ENCODE measurements at regions not wholly inside any gene's neighbourhood (a gene's known extent, or its start where the extent isn't known, plus 50 kb on each side); places are given as distances from the start of the nearest gene placed in this dataset.
"Not testable (repeated sequence)": the region's sequence is repeated elsewhere in the genome, so short reads cannot be mapped to it uniquely, and the experiment has no call there.

DNA sequence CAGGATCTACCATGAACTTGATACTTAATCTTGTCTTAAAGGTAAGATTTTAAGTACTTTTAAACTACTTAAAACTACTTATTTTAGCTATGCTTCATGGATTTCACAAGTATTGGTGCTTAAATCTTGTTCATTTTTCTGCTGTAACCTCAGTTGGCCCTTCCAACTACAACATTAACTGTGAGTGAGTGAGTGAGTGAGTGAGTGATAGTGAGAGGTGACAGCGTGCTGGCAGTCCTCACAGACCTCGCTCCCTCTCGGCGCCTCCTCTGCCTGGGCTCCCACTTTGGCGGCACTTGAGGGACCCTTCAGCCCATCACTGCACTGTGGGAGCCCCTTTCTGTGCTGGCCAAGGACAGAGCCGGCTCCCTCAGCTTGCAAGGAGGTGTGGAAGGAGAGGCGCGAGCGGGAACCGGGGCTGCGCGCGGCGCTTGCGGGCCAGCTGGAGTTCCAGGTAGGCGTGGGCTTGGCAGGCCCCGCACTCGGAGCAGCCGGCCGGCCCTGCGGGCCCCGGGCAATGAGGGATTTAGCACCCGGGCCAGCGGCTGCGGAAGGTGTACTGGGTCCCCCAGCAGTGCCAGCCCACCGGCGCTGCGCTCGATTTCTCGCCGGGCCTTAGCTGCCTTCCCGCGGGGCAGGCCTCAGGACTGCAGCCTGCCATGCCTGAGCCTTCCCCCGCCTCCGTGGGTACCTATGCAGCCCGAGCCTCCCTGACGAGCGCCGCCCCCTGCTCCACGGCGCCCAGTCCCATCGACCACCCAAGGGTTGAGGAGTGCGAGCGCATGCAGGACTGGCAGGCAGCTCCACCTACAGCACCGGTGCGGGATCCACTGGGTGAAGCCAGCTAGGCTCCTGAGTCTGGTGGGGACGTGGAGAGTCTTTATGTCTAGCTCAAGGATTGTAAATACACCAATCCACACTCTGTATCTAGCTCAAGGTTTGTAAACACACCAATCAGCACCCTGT is 1558.6 kb upstream of the SEL1L start:
- DNase-seq (ENCODE audit: low read depth) = not testable (repeated sequence)

DNA sequence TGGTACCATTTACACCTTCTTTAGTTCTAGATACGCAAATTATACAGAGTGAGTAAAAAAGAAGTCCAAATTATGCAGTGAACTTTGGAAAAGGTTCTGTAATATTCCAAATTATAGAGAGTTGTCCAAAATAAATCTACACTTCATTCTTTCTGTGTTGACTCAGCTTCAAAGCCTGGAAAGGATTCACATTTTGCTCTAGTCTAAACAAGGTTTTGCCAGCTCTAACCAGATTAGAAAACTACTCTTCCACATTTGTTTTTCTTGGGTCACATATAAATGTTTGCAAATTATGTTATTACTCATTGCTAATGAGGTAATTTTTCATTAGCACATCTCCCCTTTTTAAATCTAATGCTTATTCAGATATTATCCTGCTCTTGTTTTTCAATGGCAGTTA is 1562.4 kb upstream of the SEL1L start:
- no peak for DNase-seq (ENCODE audit: low read depth)

DNA sequence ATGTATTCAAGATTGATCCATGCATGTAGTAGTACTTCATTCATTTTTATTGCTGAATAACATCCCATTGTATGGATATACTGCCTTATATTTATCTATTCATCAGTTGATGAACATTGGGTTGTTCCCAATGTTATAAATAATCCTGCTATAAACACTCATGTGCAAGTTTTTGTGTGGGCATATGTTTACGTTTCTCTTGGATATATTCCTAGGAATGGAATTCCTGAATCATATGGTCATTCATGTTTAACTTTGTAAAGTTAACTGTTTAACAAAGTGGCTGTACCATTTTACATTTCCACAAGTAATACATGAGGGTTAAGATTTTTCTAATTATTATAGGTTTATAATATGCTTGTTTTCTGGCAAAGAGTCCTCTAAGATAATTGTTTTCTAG is 1568.2 kb upstream of the SEL1L start:
- no peak for DNase-seq (ENCODE audit: low read depth)

DNA sequence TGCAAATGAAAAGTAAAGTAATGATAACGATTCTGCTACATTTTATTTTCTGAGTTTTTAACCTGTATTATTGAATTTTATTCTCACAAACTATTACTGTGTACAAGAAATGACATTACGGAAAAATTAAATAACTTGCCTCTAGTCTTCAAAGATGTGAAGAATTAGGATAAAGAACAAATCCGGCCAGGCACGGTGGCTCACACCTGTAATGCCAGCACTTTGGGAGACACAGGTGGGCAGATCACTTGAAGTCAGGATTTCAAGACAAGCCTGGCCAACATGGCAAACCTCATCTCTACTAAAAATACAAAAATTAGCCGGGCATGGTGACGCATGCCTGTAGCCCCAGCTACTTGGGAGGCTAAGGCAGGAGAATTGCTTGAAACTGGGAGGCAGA is 1584.4 kb upstream of the SEL1L start:
- DNase-seq (ENCODE audit: low read depth) = no peak

DNA sequence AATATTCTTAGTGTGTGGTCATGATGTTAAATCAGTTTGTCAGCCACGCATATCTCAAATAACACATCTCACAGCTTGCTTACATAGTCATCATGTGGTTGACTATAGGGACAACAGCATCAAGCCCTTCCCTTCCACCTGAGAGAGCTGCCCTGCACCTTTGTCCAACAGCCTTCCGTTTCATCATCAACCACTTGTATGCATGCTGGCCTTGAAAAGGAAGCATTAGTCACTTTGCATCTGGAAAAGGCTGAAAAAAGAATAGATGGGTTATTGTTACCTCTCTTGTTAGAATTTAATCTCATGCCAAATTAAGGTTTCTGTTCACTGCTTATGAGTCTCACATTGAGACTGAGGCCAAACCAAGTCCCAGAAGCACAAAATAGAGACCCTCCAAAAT is 1586.5 kb upstream of the SEL1L start:
- DNase-seq (ENCODE audit: low read depth) = no peak

DNA sequence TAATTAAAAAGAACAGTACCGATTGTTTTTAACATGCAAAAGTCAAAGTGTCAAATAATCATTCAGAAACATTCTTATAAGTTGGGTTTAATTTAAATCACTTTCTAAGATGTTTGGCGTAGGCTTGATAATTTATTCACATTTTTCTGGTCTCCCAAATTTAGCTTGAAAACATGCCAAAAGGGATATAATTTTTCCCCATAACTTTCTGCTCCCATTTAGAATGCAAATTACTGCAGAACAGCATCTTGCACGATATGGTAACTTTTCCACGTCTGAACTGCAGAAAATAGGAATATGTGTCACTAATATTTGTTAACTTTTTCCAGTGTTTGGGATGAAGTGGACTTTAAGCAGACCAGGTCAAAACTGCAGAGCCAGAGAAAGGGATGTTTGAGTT is 1592.4 kb upstream of the SEL1L start:
- no peak for DNase-seq (ENCODE audit: low read depth)

DNA sequence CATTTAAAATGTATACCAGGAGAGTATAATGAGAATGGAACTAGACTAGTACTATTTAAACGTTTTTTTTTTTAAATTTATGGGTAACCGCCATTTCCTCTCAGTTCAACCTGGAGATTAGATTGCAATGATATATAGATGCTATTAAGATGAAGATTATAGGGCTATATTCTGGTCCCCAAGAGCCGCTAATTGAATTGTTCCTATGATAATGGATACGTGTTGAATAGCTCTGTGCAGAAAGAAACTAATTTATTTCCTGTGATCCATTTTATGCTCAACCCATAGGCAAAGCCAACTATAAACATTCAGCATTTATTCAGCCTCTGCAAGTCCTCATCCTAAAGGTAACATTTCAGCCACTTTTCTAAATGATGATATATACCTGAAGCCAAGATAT is 1595.1 kb upstream of the SEL1L start:
- no peak for DNase-seq (ENCODE audit: low read depth)

DNA sequence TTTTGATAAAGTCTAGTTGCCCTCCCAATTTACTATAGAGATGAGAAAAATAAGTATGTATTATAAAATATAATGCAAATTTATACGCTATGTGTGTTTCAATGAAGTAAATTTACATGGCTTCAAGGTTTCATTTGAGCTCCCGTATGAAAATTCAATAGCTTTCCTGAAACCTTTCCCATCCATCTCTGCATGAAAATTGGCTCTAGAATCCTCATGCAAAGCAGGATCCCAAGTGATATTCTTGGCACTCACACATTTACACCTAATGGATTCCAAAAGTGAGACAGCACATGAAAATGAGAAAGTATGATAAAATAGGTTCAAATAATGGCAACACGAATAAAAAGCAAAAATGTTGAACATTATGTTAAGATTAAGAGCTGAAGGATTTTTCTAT is 1595.8 kb upstream of the SEL1L start:
- DNase-seq (ENCODE audit: low read depth) = no peak

DNA sequence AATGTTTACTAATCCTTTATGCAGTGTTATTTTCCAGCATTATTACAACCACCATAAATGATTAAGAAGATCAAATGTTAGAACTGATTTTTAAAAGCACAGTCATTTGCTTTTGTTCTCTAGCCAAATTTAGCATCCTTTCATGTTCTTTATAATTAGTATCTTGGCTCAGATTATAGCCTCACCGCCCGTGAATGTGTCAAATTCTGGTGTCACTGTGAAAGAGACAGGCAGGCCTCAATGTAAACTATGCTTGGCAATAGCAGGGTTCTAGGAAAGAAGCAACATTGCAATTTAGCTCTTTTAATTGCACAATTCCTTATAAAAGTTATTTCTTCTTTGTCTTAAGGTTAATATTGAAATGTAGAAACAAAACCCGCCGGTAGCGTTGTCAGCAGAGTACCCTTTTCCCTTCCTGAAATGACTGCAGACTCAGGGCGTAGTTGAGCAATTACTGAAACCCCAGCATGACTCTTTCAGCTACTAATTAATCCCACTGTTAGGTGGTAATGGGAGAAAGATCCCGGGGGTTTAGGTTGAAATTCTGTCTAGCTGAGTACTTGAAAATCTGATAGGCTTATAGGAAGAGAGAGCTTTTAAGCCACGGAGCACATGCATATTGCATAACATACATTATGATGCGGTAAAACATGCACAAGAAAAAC is 1600.5 kb upstream of the SEL1L start:
- no peak for DNase-seq (ENCODE audit: low read depth)

DNA sequence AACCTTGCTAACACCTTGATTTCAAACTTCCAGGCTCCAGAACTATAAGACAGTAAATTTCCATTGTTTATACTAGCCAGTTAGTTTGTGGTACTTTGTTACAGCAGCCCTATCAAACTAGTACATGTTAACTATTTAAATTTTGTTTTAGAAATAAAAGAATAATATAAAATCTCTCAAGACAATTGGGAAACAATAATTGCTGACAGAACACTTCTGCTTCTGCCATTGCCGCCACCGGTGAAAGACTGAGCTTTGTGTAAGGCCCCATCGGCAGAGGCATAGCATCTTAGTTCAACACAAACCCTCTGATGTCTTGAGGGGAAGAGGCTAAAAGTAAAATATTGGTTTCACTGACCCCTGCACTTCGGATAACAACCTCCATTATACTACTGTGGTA is 1607.1 kb upstream of the SEL1L start:
- no peak for DNase-seq (ENCODE audit: low read depth)

DNA sequence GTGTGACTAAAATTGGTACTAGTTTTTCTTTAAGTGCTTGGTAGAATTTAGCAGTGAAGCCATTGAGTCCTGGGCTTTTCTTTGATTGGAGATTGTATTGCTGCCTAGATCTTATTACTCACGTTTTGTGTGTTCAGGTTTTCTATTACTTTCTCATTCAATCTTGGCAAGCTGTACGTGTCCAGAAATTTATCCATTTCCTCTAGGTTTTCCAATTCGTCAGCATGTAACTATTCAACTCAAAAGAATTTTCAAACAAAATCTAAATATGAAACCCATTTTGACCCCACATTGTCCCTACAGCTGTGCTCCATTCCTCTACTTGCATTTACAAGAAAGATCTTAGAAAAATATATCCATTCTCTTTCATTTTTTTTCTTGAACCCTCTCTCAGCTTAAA is 1613.4 kb upstream of the SEL1L start:
- DNase-seq (ENCODE audit: low read depth) = no peak

DNA sequence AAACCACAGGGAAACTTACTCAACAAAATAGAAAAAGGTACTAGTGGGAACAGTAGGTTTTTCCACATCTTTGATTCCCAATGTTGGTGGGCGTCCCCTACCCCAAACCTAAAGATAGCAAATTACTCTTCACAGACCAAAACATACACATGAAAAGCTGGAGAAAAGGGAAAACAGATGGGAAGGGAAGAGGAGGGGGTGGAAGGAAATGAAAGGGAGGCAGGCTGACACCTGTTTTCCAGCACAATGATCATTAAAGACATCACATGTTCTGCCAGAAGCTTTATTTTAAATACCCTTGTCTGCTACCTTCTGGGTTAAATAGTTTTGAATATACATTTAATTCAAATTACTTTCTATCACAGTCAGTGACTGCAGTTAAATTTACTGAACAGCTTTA is 1617.9 kb upstream of the SEL1L start:
- DNase-seq (ENCODE audit: low read depth) = no peak

DNA sequence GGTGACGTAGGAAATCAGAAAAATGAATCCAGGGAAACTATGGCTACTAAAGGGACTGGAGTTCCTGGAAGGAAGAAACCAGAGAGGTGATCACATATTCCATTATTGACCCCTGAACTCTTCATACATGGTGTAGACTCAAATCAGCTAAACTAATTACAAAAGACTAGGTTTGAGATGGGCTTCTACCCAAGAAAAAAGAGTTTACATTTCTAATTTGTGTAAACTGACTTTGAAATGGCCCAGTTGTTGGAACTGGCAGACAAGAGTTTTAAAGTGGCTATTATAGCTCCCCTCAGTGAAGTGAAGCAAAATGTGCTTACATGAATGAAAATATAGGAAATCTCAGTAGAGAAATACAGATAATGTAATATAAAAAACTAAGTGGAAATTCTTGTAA is 1619.4 kb upstream of the SEL1L start:
- no peak for DNase-seq (ENCODE audit: low read depth)

DNA sequence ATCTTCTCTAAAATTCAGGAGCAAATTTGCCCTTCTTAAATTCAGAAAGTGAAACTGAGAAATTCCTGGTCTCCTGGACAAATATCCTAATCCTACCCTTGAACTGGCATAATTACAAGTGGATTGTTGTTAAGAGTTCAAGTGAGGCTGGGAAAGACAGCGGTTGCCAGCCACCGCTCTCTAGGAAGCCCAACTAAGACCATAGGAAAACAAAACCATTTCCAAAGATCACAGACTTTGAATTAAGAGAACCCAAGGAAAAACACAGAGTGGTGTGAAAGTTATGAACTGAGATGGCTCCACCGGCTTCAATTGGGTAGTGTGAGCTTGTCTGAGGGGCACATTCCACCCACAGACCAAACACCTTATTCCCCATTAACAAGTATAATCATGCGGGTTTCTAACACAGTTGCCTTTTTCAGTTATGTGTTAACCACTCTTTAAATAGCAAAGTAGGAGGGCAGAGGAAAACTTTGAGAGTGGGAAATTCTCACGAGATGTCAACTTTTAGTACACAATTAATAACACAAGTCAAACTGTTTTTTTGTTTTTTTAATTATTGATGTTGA is 1628.8 kb upstream of the SEL1L start:
- no peak for DNase-seq (ENCODE audit: low read depth)

DNA sequence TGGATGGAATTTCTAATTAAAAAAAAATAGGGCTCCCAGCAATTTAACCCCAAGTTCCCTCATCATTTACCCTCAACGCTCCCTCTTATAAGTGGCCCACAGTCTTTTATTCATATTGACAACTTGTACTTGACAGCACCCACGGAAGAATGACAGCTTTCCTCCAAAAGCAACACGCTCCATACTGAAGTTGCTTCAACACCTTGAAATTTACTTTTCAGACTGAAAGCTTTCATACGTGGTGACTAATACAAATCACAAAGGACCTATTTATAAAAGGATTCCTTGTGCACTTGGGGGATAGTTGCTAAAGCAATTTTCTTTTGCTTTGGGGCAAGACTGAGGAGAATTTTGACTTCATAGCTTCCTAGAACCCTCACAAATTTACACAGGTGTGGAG is 1629.4 kb upstream of the SEL1L start:
- no peak for DNase-seq (ENCODE audit: low read depth)

DNA sequence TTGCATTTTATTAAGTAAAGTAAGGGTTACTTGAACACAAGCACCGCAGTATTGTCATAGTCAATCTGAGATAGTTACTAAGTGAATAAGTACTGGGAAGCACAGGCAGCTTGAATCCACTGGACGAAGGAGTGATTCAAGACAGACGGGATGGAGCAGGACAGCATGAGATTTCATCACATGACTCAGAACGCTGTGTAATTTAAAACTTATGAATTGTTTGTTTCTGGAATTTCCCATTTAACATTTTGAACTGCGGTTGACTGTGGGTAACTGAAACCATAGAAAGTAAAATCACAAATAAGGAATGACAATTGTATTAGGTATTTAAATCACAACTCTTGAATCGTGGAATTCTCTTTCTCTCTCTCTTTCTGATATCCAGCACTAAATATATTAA is 1630.4 kb upstream of the SEL1L start:
- DNase-seq (ENCODE audit: low read depth) = no peak

DNA sequence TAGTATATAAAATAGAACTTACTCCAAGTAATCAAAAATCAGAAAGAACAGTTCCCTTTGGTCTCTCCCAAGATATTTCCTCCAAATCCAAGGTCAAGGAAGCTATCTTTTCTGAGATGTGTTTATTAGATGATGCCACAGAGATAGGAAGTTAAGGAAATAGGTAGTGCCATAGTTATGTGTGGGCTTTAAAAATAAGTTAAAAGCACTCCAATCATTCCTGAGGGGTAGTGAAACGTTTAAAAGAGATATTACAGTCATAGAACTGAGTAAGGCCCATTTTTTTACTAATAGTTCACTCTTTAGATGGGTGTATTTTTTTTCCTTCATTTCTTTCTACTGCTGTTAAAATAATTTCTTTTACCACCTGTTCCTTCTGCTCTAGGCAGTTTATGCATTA is 1630.9 kb upstream of the SEL1L start:
- no peak for DNase-seq (ENCODE audit: low read depth)

DNA sequence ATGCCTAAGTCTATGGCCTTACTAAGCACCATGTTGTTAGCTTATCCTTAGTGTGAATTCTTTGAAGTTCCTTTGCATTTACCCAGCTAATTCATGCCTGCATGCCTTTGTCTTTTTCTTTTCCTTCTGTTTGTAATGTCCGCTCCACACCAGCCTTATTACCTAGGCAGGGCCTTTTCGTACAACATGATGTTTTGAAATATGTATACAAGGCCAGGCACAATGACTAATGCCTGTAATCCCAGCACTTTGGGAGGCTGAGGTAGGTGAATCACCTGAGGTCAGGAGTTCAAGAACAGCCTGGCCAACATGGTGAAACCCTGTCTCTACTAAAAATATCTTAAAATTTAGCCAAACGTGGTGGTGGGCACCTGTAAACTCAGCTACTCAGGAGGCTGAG is 1636.5 kb upstream of the SEL1L start:
- DNase-seq (ENCODE audit: low read depth) = no peak

DNA sequence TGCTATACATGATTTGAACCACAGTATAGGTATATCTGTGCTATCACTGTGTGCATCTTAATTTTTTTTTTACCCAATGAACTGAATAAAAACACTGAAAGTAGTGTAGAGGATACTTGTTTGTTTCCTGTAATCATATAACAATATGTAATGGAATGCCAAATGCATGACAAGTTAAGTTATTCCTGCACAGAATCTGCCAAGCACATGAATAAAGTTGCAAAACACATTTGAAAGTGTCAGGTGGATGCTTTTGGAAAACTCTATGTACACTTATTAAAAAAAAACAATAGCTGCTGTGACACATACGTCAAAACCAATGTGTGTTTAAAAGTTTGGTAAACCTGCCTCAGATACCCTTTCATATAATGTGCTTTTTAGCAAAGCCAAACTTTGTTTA is 1638.1 kb upstream of the SEL1L start:
- no peak for DNase-seq (ENCODE audit: low read depth)

DNA sequence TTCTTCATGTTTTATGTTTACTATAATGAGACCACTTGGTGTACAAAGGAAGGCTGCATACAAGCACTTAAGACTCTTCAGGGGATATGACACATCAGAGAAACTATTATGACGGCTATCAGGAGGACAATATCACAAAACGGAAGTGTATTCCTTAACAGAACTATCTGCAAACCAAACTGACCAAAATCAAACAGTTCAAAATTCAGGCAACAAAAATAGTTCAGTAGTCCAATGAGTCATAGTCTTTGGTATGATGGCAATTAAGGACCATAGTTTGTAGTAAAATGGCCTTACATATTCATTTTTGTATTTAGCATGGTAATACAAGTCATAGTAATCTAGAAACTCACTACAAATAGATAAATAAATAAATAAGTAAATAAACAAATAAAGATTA is 1638.7 kb upstream of the SEL1L start:
- DNase-seq (ENCODE audit: low read depth) = no peak

DNA sequence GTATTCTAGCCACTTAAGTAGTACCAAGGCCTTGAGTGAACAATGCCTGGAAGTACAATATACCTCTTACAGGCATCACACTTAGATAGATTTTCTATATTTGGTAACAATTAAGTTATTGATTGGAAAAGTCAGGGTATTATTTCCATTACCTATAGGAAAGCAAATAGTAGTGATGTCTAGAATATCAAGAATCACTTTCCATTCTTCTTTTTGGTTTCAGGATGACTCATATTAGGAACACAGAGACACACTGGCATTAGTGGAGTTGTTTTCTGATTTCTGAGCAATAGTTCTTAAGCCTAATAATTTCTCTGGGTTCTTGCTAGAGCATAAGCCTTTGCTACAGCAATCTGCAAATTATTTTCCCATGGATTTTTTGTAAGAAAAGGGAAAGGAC is 1640.0 kb upstream of the SEL1L start:
- DNase-seq (ENCODE audit: low read depth) = no peak

DNA sequence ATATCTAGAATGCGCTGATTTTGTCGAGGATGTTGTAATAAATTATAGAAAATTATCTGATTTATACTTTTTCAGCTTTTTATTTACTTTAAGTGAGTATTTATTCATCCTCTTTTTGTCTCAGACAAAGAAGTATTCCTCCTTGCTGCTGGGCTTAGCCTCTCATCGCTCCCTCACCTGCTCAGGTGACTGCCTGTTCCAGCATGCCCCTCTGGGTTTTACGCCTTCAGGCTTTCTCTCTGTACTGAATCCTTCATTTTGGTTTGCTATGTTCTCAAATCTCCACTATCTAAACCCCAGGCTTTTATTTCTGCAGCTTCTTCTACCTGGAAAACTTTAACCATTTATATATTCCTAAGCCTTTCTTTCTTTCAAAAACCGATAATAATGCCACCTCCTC is 1650.9 kb upstream of the SEL1L start:
- no peak for DNase-seq (ENCODE audit: low read depth)

DNA sequence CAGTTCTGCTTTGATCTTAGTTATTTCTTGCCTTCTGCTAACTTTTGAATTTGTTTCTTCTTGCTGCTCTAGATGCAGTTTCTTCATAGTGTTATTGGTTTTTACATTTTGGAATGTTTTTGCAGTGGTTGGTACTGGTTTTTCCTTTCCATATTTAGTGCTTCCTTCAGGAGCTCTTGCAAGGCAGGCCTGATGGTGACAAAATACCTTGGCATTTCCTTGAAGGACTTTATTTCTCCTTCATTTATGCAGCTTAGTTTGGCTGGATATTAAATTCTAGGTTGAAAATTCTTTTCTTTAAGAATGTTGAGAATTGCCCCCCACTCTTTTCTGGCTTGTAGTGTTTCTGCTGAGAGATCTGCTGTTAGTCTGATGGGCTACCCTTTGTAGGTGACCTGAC is 1654.7 kb upstream of the SEL1L start:
- DNase-seq (ENCODE audit: low read depth) = not testable (repeated sequence)
